Kidney (tissue), 13 donors: ENCODE measurements at regions not wholly inside any gene's neighbourhood (a gene's known extent, or its start where the extent isn't known, plus 50 kb on each side); places are given as distances from the start of the nearest gene placed in this dataset.
"Not testable (repeated sequence)": the region's sequence is repeated elsewhere in the genome, so short reads cannot be mapped to it uniquely, and the experiment has no call there.

Experiments
- DNase-seq, 5 donors: peaks; one replicate each; pipeline ENCODE4 v3.0.0-alpha.2; 2013 to 2020
- FAIRE-seq: peaks from 2 replicates; lab custom pipeline; 2012; peaks lifted over from hg19 to GRCh38; lab: Jason Lieb, UNC
- H3K27ac ChIP-seq, 2 donors: one replicate each; pipeline ENCODE4 v1.7.0; 2013; ENCODE audit warnings: low read depth in 2 of 2, low read length in 2 of 2, inconsistent platforms in 1 of 2
- H3K27me3 ChIP-seq: one replicate; pipeline ENCODE4 v1.7.1; 2013; ENCODE audit warnings: low read length, inconsistent platforms; ENCODE audit not compliant: control insufficient read depth, insufficient read depth
- H3K36me3 ChIP-seq, 3 donors: one replicate each; pipeline versions ENCODE4 v1.7.0 to v1.7.1; 2013; ENCODE audit warnings: low read length in 3 of 3, control low read depth in 1 of 3, inconsistent platforms in 1 of 3; ENCODE audit not compliant: insufficient read depth in 3 of 3, control insufficient read depth in 2 of 3
- H3K4me1 ChIP-seq, 3 donors: one replicate each; pipeline versions ENCODE4 v1.7.0 to v1.7.1; 2013; ENCODE audit warnings: low read length in 3 of 3, inconsistent platforms in 1 of 3, low read depth in 1 of 3; ENCODE audit not compliant: control insufficient read depth in 2 of 3, insufficient read depth in 2 of 3
- H3K4me3 ChIP-seq, 3 donors: one replicate each; pipeline versions ENCODE4 v1.7.0 to v1.8.1; 2013; ENCODE audit warnings: low read length in 3 of 3, control low read depth in 1 of 3, inconsistent platforms in 1 of 3
- H3K9ac ChIP-seq, 3 donors: one replicate each; pipeline versions ENCODE4 v1.7.0 to v1.7.1; 2013; ENCODE audit warnings: low read length in 3 of 3, control low read depth in 1 of 3, inconsistent platforms in 1 of 3
- H3K9me3 ChIP-seq, 3 donors: one replicate each; pipeline versions ENCODE4 v1.7.0 to v1.7.1; 2013; ENCODE audit warnings: low read length in 3 of 3, control low read depth in 1 of 3, inconsistent platforms in 1 of 3; ENCODE audit not compliant: control insufficient read depth in 2 of 3, insufficient read depth in 1 of 3
- intact Hi-C: fragments of 100-400 bp; cut with DNase I; formaldehyde crosslinking; loops from one replicate; pipeline ENCODE4 v1.11.1; 2022
- TF ChIP-seq, protein P1 (sequence below): IDR thresholded peaks from 3 replicates; pipeline ENCODE4 v1.5.1; 2012; ENCODE audit warnings: mild to moderate bottlenecking, moderate library complexity, borderline replicate concordance; ENCODE audit not compliant: insufficient read depth; ENCODE audit errors: extremely low read depth
- donor health status: control.
- donor health status: control.
- donor health status: control.
- donor health status: control.
- donor health status: control.
- donor health status: DM: yes; HTN: yes; CAD: no.
- donor health status: Normal renal cell carcinoma (clear cell type).

GRCh38 chr12:87575906-87576305 lies 453.3 kb downstream of the C12orf50 start:
- Histone ChIP-seq H3K9me3 (no peaks in the 10 kb centered on the region), H3K4me1 (no peaks in the 10 kb centered on the region), H3K9ac (no peak overlapping the region), H3K36me3 (no peaks in the 10 kb centered on the region), H3K4me3 (no peak overlapping the region), H3K27me3 (no peaks in the 10 kb centered on the region), H3K27ac (no peak overlapping the region)
- FAIRE-seq (no peak), DNase-seq (no peak)
- intact Hi-C loops, result no loop called here
- TF ChIP-seq, protein P1, sequence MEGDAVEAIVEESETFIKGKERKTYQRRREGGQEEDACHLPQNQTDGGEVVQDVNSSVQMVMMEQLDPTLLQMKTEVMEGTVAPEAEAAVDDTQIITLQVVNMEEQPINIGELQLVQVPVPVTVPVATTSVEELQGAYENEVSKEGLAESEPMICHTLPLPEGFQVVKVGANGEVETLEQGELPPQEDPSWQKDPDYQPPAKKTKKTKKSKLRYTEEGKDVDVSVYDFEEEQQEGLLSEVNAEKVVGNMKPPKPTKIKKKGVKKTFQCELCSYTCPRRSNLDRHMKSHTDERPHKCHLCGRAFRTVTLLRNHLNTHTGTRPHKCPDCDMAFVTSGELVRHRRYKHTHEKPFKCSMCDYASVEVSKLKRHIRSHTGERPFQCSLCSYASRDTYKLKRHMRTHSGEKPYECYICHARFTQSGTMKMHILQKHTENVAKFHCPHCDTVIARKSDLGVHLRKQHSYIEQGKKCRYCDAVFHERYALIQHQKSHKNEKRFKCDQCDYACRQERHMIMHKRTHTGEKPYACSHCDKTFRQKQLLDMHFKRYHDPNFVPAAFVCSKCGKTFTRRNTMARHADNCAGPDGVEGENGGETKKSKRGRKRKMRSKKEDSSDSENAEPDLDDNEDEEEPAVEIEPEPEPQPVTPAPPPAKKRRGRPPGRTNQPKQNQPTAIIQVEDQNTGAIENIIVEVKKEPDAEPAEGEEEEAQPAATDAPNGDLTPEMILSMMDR, result no peak

DNA sequence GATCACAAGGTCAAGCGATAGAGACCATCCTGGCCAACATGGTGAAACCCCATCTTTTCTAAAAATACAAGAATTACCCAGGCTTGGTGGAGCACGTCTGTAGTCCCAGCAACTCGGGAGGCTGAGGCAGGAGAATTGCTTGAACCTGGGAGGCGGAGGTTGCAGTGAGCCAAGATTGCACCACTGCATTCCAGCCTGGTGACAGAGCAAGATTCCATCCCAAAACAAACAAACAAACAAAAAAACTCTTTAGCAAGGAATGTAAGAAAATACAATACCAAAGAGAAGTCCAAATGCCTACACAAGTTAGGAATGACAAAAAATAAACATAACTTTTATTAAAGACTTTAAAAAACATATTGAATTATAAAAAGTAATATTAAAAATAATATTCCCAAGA lies 462.3 kb downstream of the C12orf50 start:
- intact Hi-C loops, FAIRE-seq: not testable (repeated sequence)

GRCh38 chr12:87556985-87557384 lies 472.2 kb downstream of the C12orf50 start:
- TF ChIP-seq, protein P1, result no peak
- Histone ChIP-seq H3K27me3 (no peaks in the 10 kb centered on the region), H3K27ac (no peak overlapping the region), H3K4me1 (no peaks in the 10 kb centered on the region), H3K9me3 (no peaks in the 10 kb centered on the region), H3K9ac (no peak overlapping the region), H3K4me3 (no peak overlapping the region), H3K36me3 (no peaks in the 10 kb centered on the region)
- DNase-seq (no peak), FAIRE-seq (no peak)
- intact Hi-C loops, result no loop called here

More for the DNA sequence above, 462.3 kb downstream of the C12orf50 start:
- not testable (repeated sequence) for H3K36me3 ChIP-seq, H3K27ac ChIP-seq, H3K9me3 ChIP-seq, H3K4me1 ChIP-seq, H3K9ac ChIP-seq, H3K4me3 ChIP-seq, H3K27me3 ChIP-seq, DNase-seq

GRCh38 chr12:87531213-87531612 lies 498.0 kb downstream of the C12orf50 start:
- H3K27me3 ChIP-seq, FAIRE-seq, H3K9me3 ChIP-seq, DNase-seq, intact Hi-C loops, H3K4me1 ChIP-seq, H3K4me3 ChIP-seq, H3K36me3 ChIP-seq, H3K9ac ChIP-seq, H3K27ac ChIP-seq: not testable (repeated sequence)

GRCh38 chr12:87529413-87529812 lies 499.8 kb downstream of the C12orf50 start:
- H3K27me3 ChIP-seq, result no peaks in the 10 kb centered on the region
- FAIRE-seq (no peak), DNase-seq (no peak)
- H3K9me3 ChIP-seq, result no peaks in the 10 kb centered on the region
- H3K27ac ChIP-seq, result no peak overlapping the region
- TF ChIP-seq, protein P1, result no peak
- no peak overlapping the region for H3K4me3 ChIP-seq
- no peak overlapping the region for H3K9ac ChIP-seq
- intact Hi-C loops, result no loop called here
- H3K36me3 ChIP-seq, result no peaks in the 10 kb centered on the region
- H3K4me1 ChIP-seq, result no peaks in the 10 kb centered on the region
